Prostate gland (tissue), 2 donors: ENCODE measurements at regions not wholly inside any gene's neighbourhood (a gene's known extent, or its start where the extent isn't known, plus 50 kb on each side); places are given as distances from the start of the nearest gene placed in this dataset.

Experiments
- CTCF ChIP-seq, 4 experiments: fragments of 200-600 bp in 2 of 4; fragments of 450-650 bp in 2 of 4; sonication (generic) in 2 of 4; IDR thresholded peaks; 1 replicate in 3 of 4; 2 replicates in 1 of 4; pipeline ENCODE4 v1.5.1; 2016 to 2019; ENCODE audit warnings: antibody characterized with exemption in 4 of 4, mild to moderate bottlenecking in 2 of 4, moderate library complexity in 2 of 4
- POLR2AphosphoS5 ChIP-seq: sonication (generic); formaldehyde crosslinking; IDR thresholded peaks from one replicate; pipeline ENCODE4 v1.6.1; 2017; ENCODE audit warnings: antibody characterized with exemption

DNA sequence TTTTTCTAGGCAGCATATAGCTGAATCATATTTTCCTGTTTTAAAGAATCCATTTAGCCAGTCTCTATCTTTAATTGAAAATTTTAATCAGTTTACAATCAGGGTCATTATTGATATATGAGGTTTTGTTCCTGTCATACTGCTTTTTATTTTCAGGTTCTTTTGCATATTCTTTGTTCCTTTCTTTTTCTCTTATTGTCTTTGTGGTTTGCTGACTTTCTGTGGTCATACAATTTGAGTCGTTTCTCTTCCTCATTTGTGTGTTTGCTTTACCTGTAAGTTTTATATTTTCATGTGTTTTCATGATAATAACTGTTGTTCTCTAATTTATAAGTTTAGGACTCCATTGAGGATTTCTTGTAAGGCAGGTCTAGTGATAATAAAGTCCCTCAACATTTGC is 812.6 kb downstream of the DACH1 start:
- TF ChIP-seq CTCF (IDR thresholded peaks at IDR 0.05): no peak
- no peak for TF ChIP-seq POLR2AphosphoS5
